ENCODE measurements at regions not wholly inside any gene's neighbourhood (a gene's known extent, or its start where the extent isn't known, plus 50 kb on each side); places are given as distances from the start of the nearest gene placed in this dataset.

- TF ChIP-seq CTCF (conservative IDR thresholded peaks at IDR 0.05; ENCODE audit: low read length) (no peak), EZH2phosphoT487 (IDR thresholded peaks at IDR 0.05; ENCODE audit: borderline replicate concordance, low read depth, low read length) (no peak)
These were observed 359.3 kb downstream of the NPIPA8 start for GRCh38 chr16:17977260-17977659.
